Astrocyte of the spinal cord (primary cell): ENCODE measurements at regions not wholly inside any gene's neighbourhood (a gene's known extent, or its start where the extent isn't known, plus 50 kb on each side); places are given as distances from the start of the nearest gene placed in this dataset.

Experiments
- DNase-seq: peaks from one replicate; pipeline ENCODE4 v3.0.0; 2011; ENCODE audit warnings: low read depth, low spot score
- H3K4me3 ChIP-seq: 2 replicates; pipeline ENCODE4 v1.5.1; 2011; ENCODE audit warnings: low read depth, mild to moderate bottlenecking, low read length, moderate library complexity
- in situ Hi-C: cut with HindIII; loops from 2 replicates; pipeline ENCODE4 v1.10.0; 2017; ENCODE audit warnings: low sequenced_read_pairs
- TF ChIP-seq, protein P1 (sequence below): IDR thresholded peaks from 2 replicates; pipeline ENCODE4 v1.5.1; 2012; ENCODE audit warnings: low read depth, mild to moderate bottlenecking, low read length, inconsistent platforms

DNA sequence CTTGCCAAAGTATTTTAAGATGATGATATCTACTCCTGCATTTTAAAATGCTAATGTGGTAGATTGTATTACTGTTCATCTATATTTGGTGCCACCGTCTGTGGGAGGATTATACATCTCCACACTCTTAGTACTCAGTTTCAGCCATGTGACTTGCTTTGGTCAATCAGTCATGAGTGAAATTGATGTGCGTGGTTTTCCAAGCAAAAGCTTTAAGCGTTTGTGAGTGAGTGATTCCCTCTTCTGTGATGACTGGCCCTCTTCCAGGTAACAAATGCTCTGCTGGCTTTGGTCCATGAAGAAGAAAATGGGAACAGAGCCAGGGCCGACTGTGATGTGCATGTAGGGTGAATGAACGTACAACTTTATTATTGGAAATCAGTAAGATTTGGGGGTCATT, 330.4 kb downstream of the LPIN1 start:
- no peak overlapping the region for H3K4me3 ChIP-seq
- in situ Hi-C loops, result no loop called here
- TF ChIP-seq, protein P1, sequence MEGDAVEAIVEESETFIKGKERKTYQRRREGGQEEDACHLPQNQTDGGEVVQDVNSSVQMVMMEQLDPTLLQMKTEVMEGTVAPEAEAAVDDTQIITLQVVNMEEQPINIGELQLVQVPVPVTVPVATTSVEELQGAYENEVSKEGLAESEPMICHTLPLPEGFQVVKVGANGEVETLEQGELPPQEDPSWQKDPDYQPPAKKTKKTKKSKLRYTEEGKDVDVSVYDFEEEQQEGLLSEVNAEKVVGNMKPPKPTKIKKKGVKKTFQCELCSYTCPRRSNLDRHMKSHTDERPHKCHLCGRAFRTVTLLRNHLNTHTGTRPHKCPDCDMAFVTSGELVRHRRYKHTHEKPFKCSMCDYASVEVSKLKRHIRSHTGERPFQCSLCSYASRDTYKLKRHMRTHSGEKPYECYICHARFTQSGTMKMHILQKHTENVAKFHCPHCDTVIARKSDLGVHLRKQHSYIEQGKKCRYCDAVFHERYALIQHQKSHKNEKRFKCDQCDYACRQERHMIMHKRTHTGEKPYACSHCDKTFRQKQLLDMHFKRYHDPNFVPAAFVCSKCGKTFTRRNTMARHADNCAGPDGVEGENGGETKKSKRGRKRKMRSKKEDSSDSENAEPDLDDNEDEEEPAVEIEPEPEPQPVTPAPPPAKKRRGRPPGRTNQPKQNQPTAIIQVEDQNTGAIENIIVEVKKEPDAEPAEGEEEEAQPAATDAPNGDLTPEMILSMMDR, result no peak
- DNase-seq, result peak; percentile 39

GRCh38 chr2:12080360-12080759, 333.9 kb downstream of the LPIN1 start:
- in situ Hi-C loops, result no loop called here
- TF ChIP-seq, protein P1, result no peak
- no peak for DNase-seq
- no peak overlapping the region for H3K4me3 ChIP-seq

DNA sequence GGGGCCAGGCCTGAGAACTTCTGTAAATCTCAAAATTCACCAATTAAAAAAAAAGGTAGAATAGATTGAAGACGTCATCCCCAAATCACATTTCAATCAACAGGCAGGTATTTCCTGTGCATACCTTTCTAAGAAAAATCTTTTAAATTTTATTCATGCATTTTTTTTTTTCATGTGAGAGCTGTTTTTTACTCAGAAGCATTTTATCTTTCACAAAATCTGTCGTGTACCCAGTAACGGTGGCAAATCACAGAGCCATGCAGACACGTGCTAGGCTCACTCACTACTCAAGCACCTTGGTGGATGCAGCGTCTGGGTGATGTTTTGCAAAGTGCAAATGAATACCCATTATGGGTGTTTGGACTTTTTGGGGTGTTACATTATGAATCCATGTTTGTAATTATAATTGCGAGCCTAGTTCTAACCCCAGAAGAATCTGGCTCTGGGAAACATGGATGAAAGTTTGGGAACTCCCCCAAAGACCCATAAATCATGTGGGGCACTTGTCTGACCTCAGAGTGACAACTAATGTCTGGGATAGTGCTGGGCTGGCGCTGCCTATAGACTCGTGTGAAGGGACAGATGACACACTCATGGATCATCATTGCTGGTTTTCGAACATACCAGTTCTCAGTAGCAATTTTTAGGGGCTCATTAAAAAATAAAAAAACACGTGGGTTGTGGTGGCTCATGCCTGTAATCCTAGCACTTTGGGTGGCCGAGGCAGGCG, 335.2 kb downstream of the LPIN1 start:
- in situ Hi-C loops, result no loop called here
- TF ChIP-seq, protein P1, result no peak
- H3K4me3 ChIP-seq, result no peak overlapping the region
- DNase-seq, result no peak

DNA sequence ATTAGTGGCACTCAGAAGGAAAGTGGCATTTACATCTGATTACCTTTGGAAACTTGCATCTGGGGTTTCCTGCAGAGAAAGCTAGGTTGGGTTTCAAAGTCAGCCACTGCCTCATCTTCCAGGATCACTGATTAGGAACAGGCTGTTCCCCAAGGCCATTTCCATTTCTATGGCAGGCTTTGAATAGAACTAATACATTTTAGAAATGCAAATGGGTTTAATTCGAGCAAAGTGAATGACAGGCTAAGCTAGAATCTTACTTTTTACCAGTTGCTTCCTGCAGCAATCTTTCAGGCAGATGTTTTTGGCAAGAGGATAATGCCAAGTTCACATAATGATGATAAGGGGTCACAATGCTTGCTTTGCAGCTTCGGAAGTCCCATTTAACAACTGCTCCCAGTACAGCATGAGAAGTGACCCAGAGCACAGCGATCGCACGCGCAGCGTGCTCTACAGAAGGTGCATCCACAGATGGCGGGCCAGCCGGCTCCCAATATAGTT, 336.7 kb downstream of the LPIN1 start:
- in situ Hi-C loops, result no loop called here
- TF ChIP-seq, protein P1, result no peak

GRCh38 chr2:12083713-12084419, 337.4 kb downstream of the LPIN1 start:
- no peak for DNase-seq
- TF ChIP-seq, protein P1, result no peak
- in situ Hi-C loops, result no loop called here
- H3K4me3 ChIP-seq, result no peak overlapping the region

More for the DNA sequence above, 336.7 kb downstream of the LPIN1 start:
- H3K4me3 ChIP-seq, result no peak overlapping the region
- DNase-seq, result no peak

GRCh38 chr2:12087175-12087574, 340.7 kb downstream of the LPIN1 start:
- in situ Hi-C loops, result no loop called here
- H3K4me3 ChIP-seq, result no peak overlapping the region
- TF ChIP-seq, protein P1, result no peak
- no peak for DNase-seq
